ENCODE measurements at regions not wholly inside any gene's neighbourhood (a gene's known extent, or its start where the extent isn't known, plus 50 kb on each side); places are given as distances from the start of the nearest gene placed in this dataset.
"Not testable (repeated sequence)": the region's sequence is repeated elsewhere in the genome, so short reads cannot be mapped to it uniquely, and the experiment has no call there.

- in situ Hi-C loops (cut with HindIII; ENCODE audit: low pct_ligation_motif_present, low pct_unique_long_range_greater_than_20kb, low sequenced_read_pairs), result no loop called here
- no peak for DNase-seq
Measured at GRCh38 chr2:47728551-47728950, 54.4 kb upstream of the MSH6 start.

DNA sequence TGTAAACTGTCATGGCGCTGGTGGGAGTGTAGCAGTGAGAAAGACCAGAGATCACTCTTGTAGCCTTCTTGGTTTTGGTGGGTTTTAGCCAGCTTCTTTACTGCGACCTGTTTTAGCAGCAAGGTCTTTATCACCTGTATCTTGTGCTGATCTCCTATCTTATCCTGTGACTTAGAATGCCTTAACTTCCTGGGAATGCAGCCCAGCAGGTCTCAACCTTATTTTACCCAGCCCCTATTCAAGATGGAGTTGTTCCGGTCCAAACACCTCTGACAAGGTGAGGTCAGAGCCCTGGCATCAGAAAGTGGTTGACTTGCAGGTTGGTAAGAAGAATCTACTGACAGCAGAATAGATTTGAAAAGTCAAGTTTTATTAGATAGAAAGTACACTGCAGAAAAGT lies 55.0 kb upstream of the MSH6 start:
- in situ Hi-C loops (cut with HindIII; ENCODE audit: low pct_ligation_motif_present, low pct_unique_long_range_greater_than_20kb, low sequenced_read_pairs), result no loop called here

GRCh38 chr2:47726978-47727377 lies 56.0 kb upstream of the MSH6 start:
- in situ Hi-C loops (cut with HindIII; ENCODE audit: low pct_ligation_motif_present, low pct_unique_long_range_greater_than_20kb, low sequenced_read_pairs); DNase-seq: not testable (repeated sequence)

More for the DNA sequence above, 55.0 kb upstream of the MSH6 start:
- no peak for DNase-seq

DNA sequence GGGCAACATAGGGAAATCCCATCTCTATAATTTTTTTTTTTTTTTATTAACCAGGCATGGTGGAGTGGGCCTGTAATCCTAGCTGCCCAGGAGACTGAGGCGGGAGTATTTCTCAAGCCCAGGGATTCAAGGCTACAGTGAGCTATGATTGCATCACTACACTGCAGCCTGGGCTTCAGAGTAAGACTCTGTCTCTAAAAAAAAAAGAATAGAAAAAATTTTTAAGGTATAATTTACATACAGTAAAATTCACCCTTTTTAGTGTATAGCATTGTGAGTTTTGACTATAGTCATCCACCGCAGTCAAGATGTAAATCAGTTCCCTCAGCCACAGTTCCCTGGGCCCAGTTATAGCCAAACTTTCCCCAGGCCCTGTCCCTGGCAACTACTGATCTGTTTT lies 57.1 kb upstream of the MSH6 start:
- in situ Hi-C loops (cut with HindIII; ENCODE audit: low pct_ligation_motif_present, low pct_unique_long_range_greater_than_20kb, low sequenced_read_pairs), result no loop called here
- DNase-seq, result no peak

DNA sequence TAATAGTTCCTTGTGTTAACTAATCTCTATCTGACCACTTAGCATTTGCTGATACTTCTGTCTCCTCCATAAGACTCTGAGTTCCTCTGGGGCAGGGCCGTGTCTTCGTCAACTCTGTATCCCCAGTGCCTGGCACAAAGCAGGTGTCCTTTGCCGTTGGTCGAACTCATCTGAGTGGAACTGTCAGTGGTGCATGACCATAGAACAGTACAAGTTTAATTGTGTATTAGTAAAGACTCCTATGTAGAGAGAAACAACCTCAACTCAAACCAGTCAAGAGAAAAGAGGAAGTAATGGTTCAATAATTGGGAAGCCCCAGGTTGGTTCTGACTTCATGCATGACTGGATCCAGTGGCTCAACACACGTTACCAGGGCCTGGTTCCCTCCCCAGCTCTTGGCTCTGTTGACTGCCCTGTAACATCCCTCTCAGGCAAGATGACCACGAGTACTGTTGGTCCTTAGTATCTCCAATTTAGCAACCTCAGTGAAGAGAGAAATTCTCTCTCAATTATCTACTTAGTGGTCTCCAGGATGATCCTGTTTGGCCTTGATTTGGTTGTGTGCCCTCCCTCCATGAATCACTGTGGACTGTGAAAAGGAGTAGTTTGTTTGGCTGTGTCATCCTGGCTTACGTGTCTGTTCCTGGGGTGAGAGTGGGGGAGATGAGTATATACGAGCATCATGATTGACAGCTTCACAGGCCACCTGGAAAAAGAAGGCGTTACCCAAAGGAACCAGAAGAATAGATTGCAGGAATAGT lies 58.5 kb upstream of the MSH6 start:
- DNase-seq, result peak; percentile 85
- in situ Hi-C loops (cut with HindIII; ENCODE audit: low pct_ligation_motif_present, low pct_unique_long_range_greater_than_20kb, low sequenced_read_pairs), result no loop called here

- in situ Hi-C loops (cut with HindIII; ENCODE audit: low pct_ligation_motif_present, low pct_unique_long_range_greater_than_20kb, low sequenced_read_pairs), result no loop called here
- no peak for DNase-seq
Measured at GRCh38 chr2:47721296-47721695, 61.6 kb upstream of the MSH6 start.

DNA sequence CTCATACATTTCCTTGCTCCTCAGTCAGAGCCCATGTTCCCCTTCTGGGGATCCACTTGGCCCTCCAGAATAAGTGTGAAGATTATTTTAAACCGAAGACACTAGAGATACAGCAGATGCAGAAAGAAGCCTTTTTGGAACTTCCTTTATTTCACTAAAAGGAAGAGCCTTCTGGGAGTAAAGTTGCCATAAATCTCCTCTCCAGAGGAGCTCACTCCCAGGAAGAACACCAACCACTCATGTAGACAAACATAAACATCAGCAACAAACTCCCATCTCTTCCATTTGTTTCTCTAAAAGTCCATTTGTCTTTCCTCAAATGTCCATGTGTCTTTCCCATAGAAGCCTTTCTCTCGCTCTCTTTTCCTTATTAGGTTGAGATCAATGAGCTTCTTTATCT lies 62.4 kb upstream of the MSH6 start:
- in situ Hi-C loops (cut with HindIII; ENCODE audit: low pct_ligation_motif_present, low pct_unique_long_range_greater_than_20kb, low sequenced_read_pairs), result no loop called here
- no peak for DNase-seq

DNA sequence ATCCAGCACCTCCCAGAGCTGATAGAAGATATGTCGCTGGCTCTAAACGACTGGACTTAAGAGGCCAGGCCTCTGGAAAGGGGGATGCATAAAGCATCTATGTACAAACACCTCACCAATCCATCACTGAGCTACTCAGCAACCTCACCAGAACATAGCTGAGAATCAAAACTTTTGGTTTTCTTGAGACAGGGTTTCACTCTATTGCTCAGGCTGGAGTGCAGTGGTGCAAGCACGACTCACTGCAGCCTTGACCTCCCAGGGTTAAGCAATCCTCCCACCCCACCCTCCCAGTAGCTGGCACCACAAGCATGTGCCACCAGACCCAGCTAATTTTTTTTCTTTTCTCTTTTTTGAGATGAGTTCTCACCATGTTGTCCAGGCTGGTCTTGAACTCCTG lies 62.9 kb upstream of the MSH6 start:
- peak; percentile 9 for DNase-seq
- in situ Hi-C loops (cut with HindIII; ENCODE audit: low pct_ligation_motif_present, low pct_unique_long_range_greater_than_20kb, low sequenced_read_pairs), result no loop called here

GRCh38 chr2:47719099-47719498 lies 63.8 kb upstream of the MSH6 start:
- in situ Hi-C loops (cut with HindIII; ENCODE audit: low pct_ligation_motif_present, low pct_unique_long_range_greater_than_20kb, low sequenced_read_pairs), result no loop called here
- DNase-seq, result peak; percentile 9

GRCh38 chr2:47716307-47716706 lies 66.6 kb upstream of the MSH6 start:
- in situ Hi-C loops (cut with HindIII; ENCODE audit: low pct_ligation_motif_present, low pct_unique_long_range_greater_than_20kb, low sequenced_read_pairs), result not testable (repeated sequence)
- peak; percentile 11 for DNase-seq

- no peak for DNase-seq
- in situ Hi-C loops (cut with HindIII; ENCODE audit: low pct_ligation_motif_present, low pct_unique_long_range_greater_than_20kb, low sequenced_read_pairs), result no loop called here
Measured at GRCh38 chr2:47715552-47715951, 67.4 kb upstream of the MSH6 start.

DNA sequence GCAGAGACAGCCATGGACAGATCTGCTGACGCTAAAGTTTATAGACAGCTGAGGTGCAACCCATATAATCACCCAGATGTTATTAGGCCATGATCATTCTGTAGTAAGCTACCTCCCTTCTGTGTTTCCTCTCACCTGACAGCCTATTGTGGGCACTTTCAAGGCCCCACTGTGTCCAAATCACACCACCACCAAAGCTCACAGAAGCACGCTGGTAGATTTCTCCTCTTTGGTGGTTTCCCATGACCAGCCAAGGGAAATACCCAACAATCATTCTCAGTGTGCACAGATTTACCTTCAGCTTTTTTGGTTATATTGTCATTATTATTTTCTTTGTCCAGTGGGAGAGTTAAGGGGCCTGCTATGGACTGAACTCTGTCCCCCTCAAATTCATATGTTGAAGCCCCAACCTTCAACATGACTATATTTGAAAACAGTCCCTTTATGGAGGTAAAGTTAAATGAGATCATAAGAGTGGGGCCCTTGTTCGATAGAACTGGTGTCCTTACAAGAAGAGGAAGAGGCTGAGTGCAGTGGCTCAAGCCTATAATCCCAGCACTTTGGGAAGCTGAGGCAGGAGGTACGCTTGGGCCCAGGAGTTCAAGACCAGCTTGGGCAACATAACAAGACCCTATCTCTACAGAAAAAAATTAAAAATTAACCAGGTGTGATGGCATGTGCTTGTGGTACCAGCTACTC lies 74.0 kb upstream of the MSH6 start:
- DNase-seq, result no peak
- in situ Hi-C loops (cut with HindIII; ENCODE audit: low pct_ligation_motif_present, low pct_unique_long_range_greater_than_20kb, low sequenced_read_pairs), result no loop called here

GRCh38 chr2:47704287-47704686 lies 78.7 kb upstream of the MSH6 start:
- in situ Hi-C loops (cut with HindIII; ENCODE audit: low pct_ligation_motif_present, low pct_unique_long_range_greater_than_20kb, low sequenced_read_pairs), result no loop called here
- no peak for DNase-seq

GRCh38 chr2:47699533-47700215 lies 83.3 kb upstream of the MSH6 start:
- in situ Hi-C loops (cut with HindIII; ENCODE audit: low pct_ligation_motif_present, low pct_unique_long_range_greater_than_20kb, low sequenced_read_pairs), result no loop called here
- DNase-seq, result no peak

DNA sequence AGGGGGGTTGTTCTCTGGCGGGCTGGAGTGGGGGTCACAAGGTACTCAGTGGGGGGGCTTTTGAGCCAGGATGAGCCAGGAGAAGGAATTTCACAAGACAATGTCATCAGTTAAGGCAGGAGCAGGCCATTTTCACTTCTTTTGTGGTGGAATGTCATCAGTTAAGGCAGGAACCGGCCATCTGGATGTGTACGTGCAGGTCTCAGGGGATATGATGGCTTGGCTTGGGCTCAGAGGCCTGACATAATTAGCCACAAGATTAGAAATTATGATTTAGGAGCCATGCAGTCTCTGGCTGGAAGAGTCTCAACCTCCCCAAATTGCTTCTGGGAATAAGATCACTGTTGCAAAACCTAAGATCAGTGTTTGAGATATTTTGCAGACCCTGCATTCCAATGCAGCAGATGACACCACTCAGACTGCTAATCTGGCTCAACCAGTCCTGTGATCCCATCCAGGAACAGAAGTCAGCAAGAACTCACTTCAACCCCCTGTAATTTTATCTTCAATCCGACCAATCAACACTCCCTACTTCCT lies 84.4 kb upstream of the MSH6 start:
- in situ Hi-C loops (cut with HindIII; ENCODE audit: low pct_ligation_motif_present, low pct_unique_long_range_greater_than_20kb, low sequenced_read_pairs), result not testable (repeated sequence)

GRCh38 chr2:47697681-47698435 lies 85.1 kb upstream of the MSH6 start:
- in situ Hi-C loops (cut with HindIII; ENCODE audit: low pct_ligation_motif_present, low pct_unique_long_range_greater_than_20kb, low sequenced_read_pairs); DNase-seq: not testable (repeated sequence)

More for the DNA sequence above, 84.4 kb upstream of the MSH6 start:
- DNase-seq, result not testable (repeated sequence)

- in situ Hi-C loops (cut with HindIII; ENCODE audit: low pct_ligation_motif_present, low pct_unique_long_range_greater_than_20kb, low sequenced_read_pairs), result no loop called here
- no peak for DNase-seq
Measured at GRCh38 chr2:47697000-47697601, 85.8 kb upstream of the MSH6 start.

GRCh38 chr2:47696478-47696831 lies 86.5 kb upstream of the MSH6 start:
- in situ Hi-C loops (cut with HindIII; ENCODE audit: low pct_ligation_motif_present, low pct_unique_long_range_greater_than_20kb, low sequenced_read_pairs), result no loop called here

More at GRCh38 chr2:47696478-47696831, 86.5 kb upstream of the MSH6 start:
- no peak for DNase-seq

Measured in ACHN (cell line).